SU-DHL-6 (cell line): ENCODE measurements at regions not wholly inside any gene's neighbourhood (a gene's known extent, or its start where the extent isn't known, plus 50 kb on each side); places are given as distances from the start of the nearest gene placed in this dataset.

Experiments used
- H2AFZ ChIP-seq: fragments of 200-600 bp; sonication (generic); 2 replicates; pipeline ENCODE4 v1.6.1; 2014; ENCODE audit warnings: low read depth, mild to moderate bottlenecking, moderate library complexity, mixed read lengths, antibody characterized with exemption, low read length; ENCODE audit not compliant: severe bottlenecking
- H3F3A ChIP-seq: fragments of 200-600 bp; shearing (Covaris generic); 2 replicates; pipeline ENCODE4 v1.6.0; 2016; ENCODE audit warnings: antibody characterized with exemption, mild to moderate bottlenecking; ENCODE audit not compliant: insufficient read depth
- H3K27ac ChIP-seq: fragments of 200-600 bp; sonication (generic); 2 replicates; pipeline ENCODE4 v1.5.1; 2016; ENCODE audit warnings: low read depth, mild to moderate bottlenecking, low read length, moderate library complexity, mixed read lengths
- H3K27me3 ChIP-seq: fragments of 200-600 bp; sonication (generic), shearing (Covaris generic); 2 replicates; pipeline ENCODE4 v1.6.0; 2014; ENCODE audit warnings: mild to moderate bottlenecking, low read length
- H3K36me3 ChIP-seq: fragments of 200-600 bp; sonication (generic); 2 replicates; pipeline ENCODE4 v1.6.1; 2014; ENCODE audit warnings: mild to moderate bottlenecking, low read length, mixed read lengths
- H3K4me2 ChIP-seq: fragments of 300-600, 200-600 bp; shearing (Covaris generic), sonication (generic); 2 replicates; pipeline ENCODE4 v1.6.0; 2014; ENCODE audit warnings: low read length, low read depth, mild to moderate bottlenecking; ENCODE audit not compliant: poor library complexity, severe bottlenecking
- H3K4me3 ChIP-seq: fragments of 200-600 bp; sonication (generic); 2 replicates; pipeline ENCODE4 v1.5.1; 2014; ENCODE audit warnings: antibody characterized with exemption, low read length, mild to moderate bottlenecking, mixed read lengths; ENCODE audit not compliant: insufficient read depth, poor library complexity, severe bottlenecking
- H3K79me2 ChIP-seq: fragments of 200-600 bp; sonication (generic); 2 replicates; pipeline ENCODE4 v1.6.1; 2014; ENCODE audit warnings: mild to moderate bottlenecking, low read length, moderate library complexity; ENCODE audit not compliant: insufficient read depth
- H3K9ac ChIP-seq: fragments of 200-600 bp; sonication (generic); 2 replicates; pipeline ENCODE4 v1.7.0; 2014; ENCODE audit warnings: mild to moderate bottlenecking, low read length
- H3K9me2 ChIP-seq: fragments of 200-600 bp; sonication (generic); replicated peaks from 2 replicates; pipeline ENCODE4 v1.6.1; 2014; ENCODE audit warnings: low read length; ENCODE audit not compliant: insufficient read depth
- H3K9me3 ChIP-seq: fragments of 200-600 bp; sonication (generic); 2 replicates; pipeline ENCODE4 v1.6.1; 2014; ENCODE audit warnings: low read length, mixed read lengths; ENCODE audit not compliant: insufficient read depth
- H4K20me1 ChIP-seq: fragments of 200-600 bp; sonication (generic); 2 replicates; pipeline ENCODE4 v1.6.1; 2014; ENCODE audit warnings: low read depth, mild to moderate bottlenecking, antibody characterized with exemption, low read length, moderate library complexity, mixed read lengths
- EZH2phosphoT487 ChIP-seq: fragments of 200-600 bp; sonication (generic), shearing (Covaris generic); conservative IDR thresholded peaks from 2 replicates; pipeline ENCODE4 v1.6.1; 2018; ENCODE audit warnings: mild to moderate bottlenecking, antibody characterized with exemption, low read length, moderate library complexity, mixed read lengths
- TF ChIP-seq, protein P1 (sequence below): fragments of 200-600 bp; sonication (generic); IDR thresholded peaks from one replicate; pipeline ENCODE4 v1.5.1; 2017; ENCODE audit warnings: antibody characterized with exemption, mild to moderate bottlenecking, low read length, moderate library complexity; ENCODE audit not compliant: insufficient read depth, poor library complexity, severe bottlenecking

DNA sequence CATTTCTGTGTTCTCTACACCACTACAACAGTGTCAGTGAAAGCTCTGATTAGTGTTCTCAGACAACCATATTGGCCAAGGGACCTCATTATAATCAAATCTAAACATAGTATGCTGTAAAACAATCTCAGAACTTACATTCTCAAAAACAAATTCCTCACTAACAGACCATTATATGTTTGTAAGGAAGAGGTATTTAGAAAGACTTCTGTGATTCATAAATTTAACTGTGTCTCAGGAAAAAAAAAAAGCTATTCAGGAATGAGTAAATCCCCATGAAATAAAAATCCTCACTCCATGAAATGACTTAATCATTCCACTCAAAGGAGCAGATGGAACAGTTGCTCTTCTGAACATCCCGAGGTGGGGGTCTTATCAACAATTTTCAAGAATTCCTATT, 413.0 kb downstream of the CDH2 start:
- H3K27me3 ChIP-seq: no peaks in the 10 kb centered on the region; the same call in 1 of the 2 replicates
- H3K9ac ChIP-seq: no peak overlapping the region
- no peaks in the 10 kb centered on the region for H3K79me2 ChIP-seq
- H3K9me2 ChIP-seq: no peaks in the 10 kb centered on the region
- H3K4me2 ChIP-seq: no peak overlapping the region
- no peak overlapping the region for H2AFZ ChIP-seq
- TF ChIP-seq EZH2phosphoT487: no peak
- TF ChIP-seq, protein P1, sequence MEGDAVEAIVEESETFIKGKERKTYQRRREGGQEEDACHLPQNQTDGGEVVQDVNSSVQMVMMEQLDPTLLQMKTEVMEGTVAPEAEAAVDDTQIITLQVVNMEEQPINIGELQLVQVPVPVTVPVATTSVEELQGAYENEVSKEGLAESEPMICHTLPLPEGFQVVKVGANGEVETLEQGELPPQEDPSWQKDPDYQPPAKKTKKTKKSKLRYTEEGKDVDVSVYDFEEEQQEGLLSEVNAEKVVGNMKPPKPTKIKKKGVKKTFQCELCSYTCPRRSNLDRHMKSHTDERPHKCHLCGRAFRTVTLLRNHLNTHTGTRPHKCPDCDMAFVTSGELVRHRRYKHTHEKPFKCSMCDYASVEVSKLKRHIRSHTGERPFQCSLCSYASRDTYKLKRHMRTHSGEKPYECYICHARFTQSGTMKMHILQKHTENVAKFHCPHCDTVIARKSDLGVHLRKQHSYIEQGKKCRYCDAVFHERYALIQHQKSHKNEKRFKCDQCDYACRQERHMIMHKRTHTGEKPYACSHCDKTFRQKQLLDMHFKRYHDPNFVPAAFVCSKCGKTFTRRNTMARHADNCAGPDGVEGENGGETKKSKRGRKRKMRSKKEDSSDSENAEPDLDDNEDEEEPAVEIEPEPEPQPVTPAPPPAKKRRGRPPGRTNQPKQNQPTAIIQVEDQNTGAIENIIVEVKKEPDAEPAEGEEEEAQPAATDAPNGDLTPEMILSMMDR: no peak
- H3K9me3 ChIP-seq: no peaks in the 10 kb centered on the region
- H3F3A ChIP-seq: no peaks in the 10 kb centered on the region
- H3K36me3 ChIP-seq: no peaks in the 10 kb centered on the region
- H4K20me1 ChIP-seq: no peaks in the 10 kb centered on the region
- no peak overlapping the region for H3K27ac ChIP-seq
- no peak overlapping the region for H3K4me3 ChIP-seq

- H3K27me3 ChIP-seq: no peaks in the 10 kb centered on the region; the same call in 1 of the 2 replicates
- H3K36me3 ChIP-seq: no peaks in the 10 kb centered on the region
- H2AFZ ChIP-seq: no peak overlapping the region
- H3K4me2 ChIP-seq: no peak overlapping the region
- H3K4me3 ChIP-seq: no peak overlapping the region
- no peak overlapping the region for H3K27ac ChIP-seq
- TF ChIP-seq, protein P1: no peak
- TF ChIP-seq EZH2phosphoT487: no peak
- no peaks in the 10 kb centered on the region for H3K9me2 ChIP-seq
- H3K9ac ChIP-seq: no peak overlapping the region
- H4K20me1 ChIP-seq: no peaks in the 10 kb centered on the region
- no peaks in the 10 kb centered on the region for H3K79me2 ChIP-seq
- no peaks in the 10 kb centered on the region for H3F3A ChIP-seq
- no peaks in the 10 kb centered on the region for H3K9me3 ChIP-seq
These were observed 413.6 kb downstream of the CDH2 start for GRCh38 chr18:27763341-27763740.

GRCh38 chr18:27762054-27762453, 414.9 kb downstream of the CDH2 start:
- no peaks in the 10 kb centered on the region for H3K9me2 ChIP-seq
- no peaks in the 10 kb centered on the region for H3K79me2 ChIP-seq
- H3K4me2 ChIP-seq: no peak overlapping the region
- no peak overlapping the region for H3K27ac ChIP-seq
- no peaks in the 10 kb centered on the region for H3K36me3 ChIP-seq
- H3F3A ChIP-seq: no peaks in the 10 kb centered on the region
- H3K9ac ChIP-seq: no peak overlapping the region
- H2AFZ ChIP-seq: no peak overlapping the region
- no peaks in the 10 kb centered on the region; the same call in 1 of the 2 replicates for H3K27me3 ChIP-seq
- H4K20me1 ChIP-seq: no peaks in the 10 kb centered on the region
- TF ChIP-seq, protein P1: no peak
- no peak for TF ChIP-seq EZH2phosphoT487
- no peak overlapping the region for H3K4me3 ChIP-seq
- no peaks in the 10 kb centered on the region for H3K9me3 ChIP-seq

DNA sequence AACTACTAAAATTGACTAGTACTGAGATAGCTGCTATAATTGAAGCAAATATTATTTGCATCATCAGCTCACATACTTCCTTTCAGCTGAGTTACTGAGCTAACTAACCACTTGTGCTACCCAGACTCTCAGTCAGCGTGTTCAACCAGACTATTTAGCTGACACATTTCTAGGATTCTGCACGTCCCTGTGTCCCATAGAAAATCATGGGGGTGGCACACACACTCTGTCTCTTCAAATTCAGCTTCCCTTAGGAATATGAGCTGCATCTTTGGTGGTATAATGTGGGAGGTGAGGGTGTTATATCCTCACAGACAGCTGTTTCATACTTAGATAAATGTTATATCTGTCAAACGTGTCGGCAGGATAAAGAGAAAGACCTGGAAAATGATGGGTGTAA, 424.0 kb downstream of the CDH2 start:
- Histone ChIP-seq H3K4me2 (no peak overlapping the region), H3K9ac (no peak overlapping the region), H2AFZ (no peak overlapping the region), H3K27me3 (no peaks in the 10 kb centered on the region), H3K9me2 (no peaks in the 10 kb centered on the region), H3K27ac (no peak overlapping the region), H3K36me3 (no peaks in the 10 kb centered on the region), H3K4me3 (no peak overlapping the region), H3F3A (no peaks in the 10 kb centered on the region), H3K79me2 (no peaks in the 10 kb centered on the region), H3K9me3 (no peaks in the 10 kb centered on the region), H4K20me1 (no peaks in the 10 kb centered on the region)
- TF ChIP-seq EZH2phosphoT487: no peak
- TF ChIP-seq, protein P1: no peak
